CD4-positive, alpha-beta T cell (primary cell): ENCODE measurements at regions not wholly inside any gene's neighbourhood (a gene's known extent, or its start where the extent isn't known, plus 50 kb on each side); places are given as distances from the start of the nearest gene placed in this dataset.

ENCODE experiments used
- ATAC-seq: fragments of 200-7000 bp; cut with Tn5 transposase; one replicate; pipeline ENCODE4 v1.10.0; 2022; ENCODE audit warnings: mild to moderate bottlenecking; ENCODE audit not compliant: poor library complexity
- CTCF ChIA-PET: fragments of 350-600 bp; sonication (Branson Sonifier 250); formaldehyde crosslinking; loops from one replicate; lab custom pipeline; 2021; ENCODE audit warnings: antibody characterized with exemption, inconsistent platforms; lab: Charles Lee
- POLR2A ChIA-PET: fragments of 350-600 bp; sonication (Branson Sonifier 250); formaldehyde crosslinking; loops from one replicate; lab custom pipeline; 2021; ENCODE audit warnings: antibody characterized with exemption, inconsistent platforms; lab: Charles Lee
- DNase-seq, 14 experiments: peaks; one replicate each; pipeline ENCODE4 v3.0.0-alpha.2; 2013 to 2020; ENCODE audit warnings: mixed read lengths in 2 of 14
- H3K27ac ChIP-seq, 2 donors: one replicate each; pipeline versions ENCODE4 v1.5.1 to v1.7.0; 2013; ENCODE audit warnings: low read length in 2 of 2, low read depth in 1 of 2, mild to moderate bottlenecking in 1 of 2
- H3K27me3 ChIP-seq, 2 experiments: 1 replicate in 1 of 2; 2 replicates in 1 of 2; pipeline versions ENCODE4 v1.6.1 to v1.7.0; 2013; ENCODE audit warnings: low read length in 2 of 2, control low read depth in 1 of 2, mild to moderate bottlenecking in 1 of 2, moderate library complexity in 1 of 2; ENCODE audit not compliant: insufficient read depth in 2 of 2, control insufficient read depth in 1 of 2
- H3K36me3 ChIP-seq: one replicate; pipeline ENCODE4 v1.6.1; 2013; ENCODE audit warnings: low read length, control low read depth; ENCODE audit not compliant: insufficient read depth
- H3K4me1 ChIP-seq: one replicate; pipeline ENCODE4 v1.6.1; 2013; ENCODE audit warnings: low read length, control low read depth; ENCODE audit not compliant: insufficient read depth
- H3K4me3 ChIP-seq: one replicate; pipeline ENCODE4 v1.5.1; 2013; ENCODE audit warnings: mild to moderate bottlenecking, low read length, moderate library complexity
- H3K9me3 ChIP-seq, 2 experiments: 1 replicate in 1 of 2; 2 replicates in 1 of 2; pipeline versions ENCODE4 v1.6.1 to v1.7.0; 2013; ENCODE audit warnings: low read length in 2 of 2, mild to moderate bottlenecking in 2 of 2, control low read depth in 1 of 2, moderate library complexity in 1 of 2; ENCODE audit not compliant: control insufficient read depth in 1 of 2, insufficient read depth in 1 of 2
- H3K27ac Mint-ChIP-seq: one replicate; pipeline ENCODE4 v1.8.0; 2020; ENCODE audit warnings: mixed read lengths
- H3K27me3 Mint-ChIP-seq: one replicate; pipeline ENCODE4 v1.8.0; 2021; ENCODE audit warnings: mixed read lengths
- H3K36me3 Mint-ChIP-seq: one replicate; pipeline ENCODE4 v1.8.0; 2021; ENCODE audit warnings: low read depth, mixed read lengths
- H3K4me1 Mint-ChIP-seq: one replicate; pipeline ENCODE4 v1.8.0; 2021; ENCODE audit warnings: low read depth, mixed read lengths
- H3K4me3 Mint-ChIP-seq: one replicate; pipeline ENCODE4 v1.8.0; 2020; ENCODE audit warnings: mild to moderate bottlenecking, mixed read lengths
- H3K9me3 Mint-ChIP-seq: one replicate; pipeline ENCODE4 v1.8.0; 2020; ENCODE audit warnings: mixed read lengths
- intact Hi-C, 2 experiments: fragments of 100-400 bp; cut with DNase I in 1 of 2; cut with micrococcal nuclease in 1 of 2; formaldehyde crosslinking; loops; one replicate each; pipeline versions ENCODE4 v1.15.1 to v1.9.0; 2023 to 2025; cut with DNase I, micrococcal nuclease
- TF ChIP-seq, protein P1 (sequence below): fragments of 200-600 bp; IDR thresholded peaks from one replicate; pipeline ENCODE4 v1.8.0; 2022; ENCODE audit warnings: antibody characterized with exemption, mild to moderate bottlenecking

DNA sequence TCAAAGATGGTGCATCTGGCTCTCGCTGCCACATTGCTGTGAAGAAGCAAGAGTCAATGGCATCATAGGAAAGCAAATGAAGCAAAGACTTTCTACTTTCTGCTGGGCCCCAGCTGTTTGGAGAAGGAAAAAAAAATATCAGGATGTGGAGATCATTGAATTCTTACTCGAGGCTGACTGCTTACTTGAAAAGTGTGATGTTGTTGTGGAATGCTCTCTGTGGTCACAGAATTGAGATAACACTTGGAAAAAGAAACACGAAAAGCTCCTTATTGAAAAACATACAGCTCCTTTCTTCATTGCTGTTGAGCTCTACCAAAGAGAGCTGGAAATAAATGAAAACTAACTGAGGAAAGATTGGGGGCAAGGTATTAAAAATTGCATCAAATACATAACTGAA, 157.4 kb upstream of the TBX20 start:
- no peaks in the 10 kb centered on the region for H3K4me1 ChIP-seq
- no peaks in the 10 kb centered on the region for H3K9me3 Mint-ChIP-seq
- no peak overlapping the region for H3K4me3 Mint-ChIP-seq
- DNase-seq (no peak), ATAC-seq (no peak)
- no peaks in the 10 kb centered on the region for H3K36me3 Mint-ChIP-seq
- peaks cover 17% of the 10 kb centered on the region for H3K27me3 Mint-ChIP-seq
- H3K36me3 ChIP-seq = no peaks in the 10 kb centered on the region
- H3K27ac Mint-ChIP-seq = no peak overlapping the region
- ChIA-PET CTCF (no interaction called here), POLR2A (interaction anchor here (0.6 kb wide), 1 partner anchor 586 kb away, joined by 3 read pairs; no protein-coding TSS in a partner anchor)
- TF ChIP-seq, protein P1, sequence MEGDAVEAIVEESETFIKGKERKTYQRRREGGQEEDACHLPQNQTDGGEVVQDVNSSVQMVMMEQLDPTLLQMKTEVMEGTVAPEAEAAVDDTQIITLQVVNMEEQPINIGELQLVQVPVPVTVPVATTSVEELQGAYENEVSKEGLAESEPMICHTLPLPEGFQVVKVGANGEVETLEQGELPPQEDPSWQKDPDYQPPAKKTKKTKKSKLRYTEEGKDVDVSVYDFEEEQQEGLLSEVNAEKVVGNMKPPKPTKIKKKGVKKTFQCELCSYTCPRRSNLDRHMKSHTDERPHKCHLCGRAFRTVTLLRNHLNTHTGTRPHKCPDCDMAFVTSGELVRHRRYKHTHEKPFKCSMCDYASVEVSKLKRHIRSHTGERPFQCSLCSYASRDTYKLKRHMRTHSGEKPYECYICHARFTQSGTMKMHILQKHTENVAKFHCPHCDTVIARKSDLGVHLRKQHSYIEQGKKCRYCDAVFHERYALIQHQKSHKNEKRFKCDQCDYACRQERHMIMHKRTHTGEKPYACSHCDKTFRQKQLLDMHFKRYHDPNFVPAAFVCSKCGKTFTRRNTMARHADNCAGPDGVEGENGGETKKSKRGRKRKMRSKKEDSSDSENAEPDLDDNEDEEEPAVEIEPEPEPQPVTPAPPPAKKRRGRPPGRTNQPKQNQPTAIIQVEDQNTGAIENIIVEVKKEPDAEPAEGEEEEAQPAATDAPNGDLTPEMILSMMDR = no peak
- peaks cover 0 to 5% of the 10 kb centered on the region in 2 experiments for H3K27me3 ChIP-seq
- intact Hi-C loops = no loop called here
- H3K27ac ChIP-seq = no peak overlapping the region
- H3K4me3 ChIP-seq = no peak overlapping the region
- no peaks in the 10 kb centered on the region for H3K4me1 Mint-ChIP-seq
- H3K9me3 ChIP-seq = no peaks in the 10 kb centered on the region

- POLR2A ChIA-PET = no interaction called here
- no peaks in the 10 kb centered on the region for H3K9me3 ChIP-seq
- no peak overlapping the region for H3K27ac ChIP-seq
- Mint-ChIP-seq H3K27me3 (peaks cover 18% of the 10 kb centered on the region), H3K4me1 (no peaks in the 10 kb centered on the region), H3K4me3 (no peak overlapping the region), H3K27ac (no peak overlapping the region), H3K36me3 (no peaks in the 10 kb centered on the region), H3K9me3 (no peaks in the 10 kb centered on the region)
- DNase-seq (no peak), ATAC-seq (no peak)
- no peaks in the 10 kb centered on the region for H3K36me3 ChIP-seq
- H3K4me1 ChIP-seq = no peaks in the 10 kb centered on the region
- no peaks in the 10 kb centered on the region for H3K27me3 ChIP-seq
- TF ChIP-seq, protein P1 = no peak
- H3K4me3 ChIP-seq = no peak overlapping the region
- intact Hi-C loops = no loop called here
- CTCF ChIA-PET = no interaction called here
Measured at GRCh38 chr7:35405461-35405860, 151.6 kb upstream of the TBX20 start.

GRCh38 chr7:35401217-35401879, 147.4 kb upstream of the TBX20 start:
- H3K9me3 ChIP-seq = no peaks in the 10 kb centered on the region
- no peak overlapping the region for H3K27ac ChIP-seq
- peaks cover 21% of the 10 kb centered on the region for H3K27me3 Mint-ChIP-seq
- no peak overlapping the region for H3K4me3 Mint-ChIP-seq
- no peaks in the 10 kb centered on the region for H3K9me3 Mint-ChIP-seq
- intact Hi-C loops = no loop called here
- H3K36me3 ChIP-seq = no peaks in the 10 kb centered on the region
- ChIA-PET POLR2A (no interaction called here), CTCF (no interaction called here)
- DNase-seq = no peak
- H3K4me1 ChIP-seq = no peaks in the 10 kb centered on the region
- no peak for ATAC-seq
- H3K4me1 Mint-ChIP-seq = no peaks in the 10 kb centered on the region
- no peak overlapping the region for H3K27ac Mint-ChIP-seq
- TF ChIP-seq, protein P1 = no peak
- no peak overlapping the region for H3K4me3 ChIP-seq
- H3K27me3 ChIP-seq = no peaks in the 10 kb centered on the region
- no peaks in the 10 kb centered on the region for H3K36me3 Mint-ChIP-seq
